ENCODE measurements at regions not wholly inside any gene's neighbourhood (a gene's known extent, or its start where the extent isn't known, plus 50 kb on each side); places are given as distances from the start of the nearest gene placed in this dataset.
"Not testable (repeated sequence)": the region's sequence is repeated elsewhere in the genome, so short reads cannot be mapped to it uniquely, and the experiment has no call there.

DNA sequence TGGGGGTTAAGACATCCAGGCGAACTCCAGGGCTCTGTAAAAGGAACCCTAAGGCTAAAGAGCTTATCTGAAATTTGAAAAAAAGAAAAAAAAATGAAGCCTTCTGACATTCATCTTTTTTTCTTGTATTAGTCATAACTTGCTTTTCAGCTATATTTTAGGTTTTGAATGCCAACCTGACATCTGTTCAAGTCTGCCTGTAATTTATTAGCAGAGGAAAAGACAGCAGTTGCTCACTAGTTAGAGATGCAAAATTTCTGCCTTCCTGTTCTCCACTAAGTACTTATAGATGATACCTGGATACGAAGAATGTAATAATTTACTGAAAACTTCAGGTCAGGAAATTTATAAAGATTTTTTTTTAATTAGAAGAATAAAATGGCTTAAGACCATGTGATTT, 68.7 kb upstream of the ARL17B start:
- not testable (repeated sequence) for TF ChIP-seq IRF2 (CRISPR knock-in tag; IDR thresholded peaks at IDR 0.05; ENCODE audit: borderline replicate concordance, low read depth); ZNF423 (CRISPR knock-in tag; IDR thresholded peaks at IDR 0.05); TCF7 (CRISPR knock-in tag; IDR thresholded peaks at IDR 0.05; ENCODE audit: low read depth); RELA (CRISPR knock-in tag; IDR thresholded peaks at IDR 0.05; ENCODE audit: borderline replicate concordance); JUN (CRISPR knock-in tag; IDR thresholded peaks at IDR 0.05); GABPB1 (CRISPR knock-in tag; IDR thresholded peaks at IDR 0.05)
- TF ChIP-seq, protein P1, sequence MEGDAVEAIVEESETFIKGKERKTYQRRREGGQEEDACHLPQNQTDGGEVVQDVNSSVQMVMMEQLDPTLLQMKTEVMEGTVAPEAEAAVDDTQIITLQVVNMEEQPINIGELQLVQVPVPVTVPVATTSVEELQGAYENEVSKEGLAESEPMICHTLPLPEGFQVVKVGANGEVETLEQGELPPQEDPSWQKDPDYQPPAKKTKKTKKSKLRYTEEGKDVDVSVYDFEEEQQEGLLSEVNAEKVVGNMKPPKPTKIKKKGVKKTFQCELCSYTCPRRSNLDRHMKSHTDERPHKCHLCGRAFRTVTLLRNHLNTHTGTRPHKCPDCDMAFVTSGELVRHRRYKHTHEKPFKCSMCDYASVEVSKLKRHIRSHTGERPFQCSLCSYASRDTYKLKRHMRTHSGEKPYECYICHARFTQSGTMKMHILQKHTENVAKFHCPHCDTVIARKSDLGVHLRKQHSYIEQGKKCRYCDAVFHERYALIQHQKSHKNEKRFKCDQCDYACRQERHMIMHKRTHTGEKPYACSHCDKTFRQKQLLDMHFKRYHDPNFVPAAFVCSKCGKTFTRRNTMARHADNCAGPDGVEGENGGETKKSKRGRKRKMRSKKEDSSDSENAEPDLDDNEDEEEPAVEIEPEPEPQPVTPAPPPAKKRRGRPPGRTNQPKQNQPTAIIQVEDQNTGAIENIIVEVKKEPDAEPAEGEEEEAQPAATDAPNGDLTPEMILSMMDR (IDR thresholded peaks at IDR 0.05): not testable (repeated sequence)
- TF ChIP-seq, protein P2, sequence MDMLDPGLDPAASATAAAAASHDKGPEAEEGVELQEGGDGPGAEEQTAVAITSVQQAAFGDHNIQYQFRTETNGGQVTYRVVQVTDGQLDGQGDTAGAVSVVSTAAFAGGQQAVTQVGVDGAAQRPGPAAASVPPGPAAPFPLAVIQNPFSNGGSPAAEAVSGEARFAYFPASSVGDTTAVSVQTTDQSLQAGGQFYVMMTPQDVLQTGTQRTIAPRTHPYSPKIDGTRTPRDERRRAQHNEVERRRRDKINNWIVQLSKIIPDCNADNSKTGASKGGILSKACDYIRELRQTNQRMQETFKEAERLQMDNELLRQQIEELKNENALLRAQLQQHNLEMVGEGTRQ (CRISPR knock-in tag; IDR thresholded peaks at IDR 0.05): not testable (repeated sequence)
- TF ChIP-seq, protein P3, sequence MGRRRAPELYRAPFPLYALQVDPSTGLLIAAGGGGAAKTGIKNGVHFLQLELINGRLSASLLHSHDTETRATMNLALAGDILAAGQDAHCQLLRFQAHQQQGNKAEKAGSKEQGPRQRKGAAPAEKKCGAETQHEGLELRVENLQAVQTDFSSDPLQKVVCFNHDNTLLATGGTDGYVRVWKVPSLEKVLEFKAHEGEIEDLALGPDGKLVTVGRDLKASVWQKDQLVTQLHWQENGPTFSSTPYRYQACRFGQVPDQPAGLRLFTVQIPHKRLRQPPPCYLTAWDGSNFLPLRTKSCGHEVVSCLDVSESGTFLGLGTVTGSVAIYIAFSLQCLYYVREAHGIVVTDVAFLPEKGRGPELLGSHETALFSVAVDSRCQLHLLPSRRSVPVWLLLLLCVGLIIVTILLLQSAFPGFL (CRISPR knock-in tag; IDR thresholded peaks at IDR 0.05; ENCODE audit: borderline replicate concordance): not testable (repeated sequence)
- TF ChIP-seq, protein P4, sequence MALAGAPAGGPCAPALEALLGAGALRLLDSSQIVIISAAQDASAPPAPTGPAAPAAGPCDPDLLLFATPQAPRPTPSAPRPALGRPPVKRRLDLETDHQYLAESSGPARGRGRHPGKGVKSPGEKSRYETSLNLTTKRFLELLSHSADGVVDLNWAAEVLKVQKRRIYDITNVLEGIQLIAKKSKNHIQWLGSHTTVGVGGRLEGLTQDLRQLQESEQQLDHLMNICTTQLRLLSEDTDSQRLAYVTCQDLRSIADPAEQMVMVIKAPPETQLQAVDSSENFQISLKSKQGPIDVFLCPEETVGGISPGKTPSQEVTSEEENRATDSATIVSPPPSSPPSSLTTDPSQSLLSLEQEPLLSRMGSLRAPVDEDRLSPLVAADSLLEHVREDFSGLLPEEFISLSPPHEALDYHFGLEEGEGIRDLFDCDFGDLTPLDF (CRISPR knock-in tag; IDR thresholded peaks at IDR 0.05): not testable (repeated sequence)

Measured in WTC11 (cell line).